ENCODE measurements at regions not wholly inside any gene's neighbourhood (a gene's known extent, or its start where the extent isn't known, plus 50 kb on each side); places are given as distances from the start of the nearest gene placed in this dataset.

GRCh38 chr6:20349225-20349624 is 52.5 kb upstream of the E2F3 start:
- TF ChIP-seq POLR2A (IDR thresholded peaks at IDR 0.05; ENCODE audit: low read depth, low read length) (no peak), TAF1 (IDR thresholded peaks at IDR 0.05; ENCODE audit: borderline replicate concordance, low read depth, low read length) (no peak)
